Neural progenitor cell (in vitro differentiated cells): ENCODE measurements at regions not wholly inside any gene's neighbourhood (a gene's known extent, or its start where the extent isn't known, plus 50 kb on each side); places are given as distances from the start of the nearest gene placed in this dataset.
"Not testable (repeated sequence)": the region's sequence is repeated elsewhere in the genome, so short reads cannot be mapped to it uniquely, and the experiment has no call there.

Source experiments
- DNase-seq: peaks from one replicate; pipeline ENCODE4 v3.0.0-alpha.2; 2016; ENCODE audit warnings: low spot score
- H2AFZ ChIP-seq: fragments of 200-600 bp; sonication (generic); replicated peaks from 2 replicates; pipeline ENCODE4 v1.6.1; 2016; ENCODE audit warnings: antibody characterized with exemption
- H3F3A ChIP-seq: fragments of 200-600 bp; sonication (generic); 2 replicates; pipeline ENCODE4 v1.6.1; 2016; ENCODE audit warnings: antibody characterized with exemption, low read depth
- H3K27ac ChIP-seq: fragments of 200-600 bp; sonication (generic); 2 replicates; pipeline ENCODE4 v1.5.1; 2016; ENCODE audit warnings: mild to moderate bottlenecking
- H3K27me3 ChIP-seq: fragments of 200-600 bp; sonication (generic); 2 replicates; pipeline ENCODE4 v1.6.1; 2016; ENCODE audit warnings: mild to moderate bottlenecking, moderate library complexity
- H3K36me3 ChIP-seq: fragments of 200-600 bp; sonication (generic); 2 replicates; pipeline ENCODE4 v1.5.1; 2016
- H3K4me1 ChIP-seq: fragments of 200-600 bp; sonication (generic); 2 replicates; pipeline ENCODE4 v1.6.1; 2016; ENCODE audit warnings: mixed run types
- H3K4me2 ChIP-seq: fragments of 200-600 bp; sonication (generic); 2 replicates; pipeline ENCODE4 v1.6.1; 2016
- H3K4me3 ChIP-seq: fragments of 200-600 bp; sonication (generic); 2 replicates; pipeline ENCODE4 v1.5.1; 2016
- H3K79me2 ChIP-seq: fragments of 200-600 bp; sonication (generic); 2 replicates; pipeline ENCODE4 v1.6.1; 2016; ENCODE audit warnings: low read depth
- H3K9ac ChIP-seq: fragments of 200-600 bp; sonication (generic); 2 replicates; pipeline ENCODE4 v1.6.1; 2016
- H3K9me3 ChIP-seq: fragments of 200-600 bp; sonication (generic); 2 replicates; pipeline ENCODE4 v1.5.1; 2016; ENCODE audit warnings: low read depth
- H4K20me1 ChIP-seq: fragments of 200-600 bp; sonication (generic); 2 replicates; pipeline ENCODE4 v1.6.1; 2016; ENCODE audit warnings: low read depth
- H3K27ac Mint-ChIP-seq: 3 replicates; pipeline ENCODE4 v1.8.0; 2021; ENCODE audit warnings: mixed read lengths
- H3K27me3 Mint-ChIP-seq: 2 replicates; pipeline ENCODE4 v1.8.0; 2022; ENCODE audit warnings: low read depth, mild to moderate bottlenecking, inconsistent platforms, moderate library complexity, mixed read lengths; ENCODE audit not compliant: insufficient read depth
- H3K36me3 Mint-ChIP-seq: 3 replicates; pipeline ENCODE4 v1.8.0; 2021; ENCODE audit warnings: mixed read lengths
- H3K4me1 Mint-ChIP-seq: 3 replicates; pipeline ENCODE4 v1.8.0; 2021; ENCODE audit warnings: mixed read lengths
- H3K4me3 Mint-ChIP-seq: 3 replicates; pipeline ENCODE4 v1.8.0; 2021; ENCODE audit warnings: mild to moderate bottlenecking, moderate library complexity, mixed read lengths
- H3K9me3 Mint-ChIP-seq: 3 replicates; pipeline ENCODE4 v1.8.0; 2020; ENCODE audit warnings: mixed read lengths
- CTCF ChIP-seq: fragments of 200-600 bp; sonication (generic); IDR thresholded peaks from 2 replicates; pipeline ENCODE4 v1.5.1; 2017; ENCODE audit warnings: antibody characterized with exemption, mild to moderate bottlenecking
- EZH2 ChIP-seq: fragments of 200-600 bp; sonication (generic); IDR thresholded peaks from 2 replicates; pipeline ENCODE4 v1.6.1; 2017; ENCODE audit warnings: antibody characterized with exemption, mild to moderate bottlenecking, moderate library complexity
- EZH2phosphoT487 ChIP-seq: fragments of 200-600 bp; sonication (generic); IDR thresholded peaks from 2 replicates; pipeline ENCODE4 v1.6.1; 2017; ENCODE audit warnings: antibody characterized with exemption

- H3K4me3 Mint-ChIP-seq = no peak overlapping the region
- Histone ChIP-seq H3K4me2 (no peak overlapping the region), H3F3A (no peaks in the 10 kb centered on the region), H3K36me3 (no peaks in the 10 kb centered on the region), H3K27ac (no peak overlapping the region), H3K27me3 (no peaks in the 10 kb centered on the region), H4K20me1 (no peaks in the 10 kb centered on the region), H3K4me3 (no peak overlapping the region), H2AFZ (no peak overlapping the region), H3K9ac (no peak overlapping the region), H3K79me2 (no peaks in the 10 kb centered on the region), H3K4me1 (no peaks in the 10 kb centered on the region), H3K9me3 (peaks cover 3% of the 10 kb centered on the region)
- peaks cover 5% of the 10 kb centered on the region for H3K36me3 Mint-ChIP-seq
- TF ChIP-seq EZH2phosphoT487 = no peak
- H3K27me3 Mint-ChIP-seq = peaks cover 23% of the 10 kb centered on the region
- H3K4me1 Mint-ChIP-seq = no peaks in the 10 kb centered on the region
- DNase-seq = no peak
- no peak overlapping the region for H3K27ac Mint-ChIP-seq
- H3K9me3 Mint-ChIP-seq = peaks cover 84% of the 10 kb centered on the region
Observed at GRCh38 chr7:57220746-57221145, 88.5 kb upstream of the ZNF479 start.

DNA sequence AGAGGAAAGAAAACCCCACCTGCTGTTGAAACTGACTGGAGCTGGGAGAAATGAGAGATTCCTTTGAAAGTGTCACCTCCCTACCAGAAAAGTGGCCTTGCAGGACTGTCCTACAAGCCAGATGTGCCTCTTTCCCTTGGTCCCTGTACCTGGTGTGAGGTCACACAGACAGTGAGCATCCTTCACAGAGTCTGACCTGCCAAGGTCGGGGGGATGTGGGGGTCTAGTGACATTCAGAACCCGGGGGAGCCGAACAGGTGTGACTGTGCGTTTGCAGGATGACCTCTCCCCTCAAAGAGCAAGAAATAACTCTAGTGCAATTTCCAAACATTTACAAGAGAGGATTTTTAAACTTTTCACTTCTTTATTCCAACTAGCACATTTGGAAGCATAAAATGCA is 93.4 kb upstream of the ZNF479 start:
- peaks cover 6% of the 10 kb centered on the region for H3K27me3 Mint-ChIP-seq
- no peak overlapping the region for H3K4me3 Mint-ChIP-seq
- TF ChIP-seq CTCF (no peak), EZH2 (no peak), EZH2phosphoT487 (no peak)
- H3K27me3 ChIP-seq = no peaks in the 10 kb centered on the region
- no peaks in the 10 kb centered on the region for H3K4me1 ChIP-seq
- peaks cover 75% of the 10 kb centered on the region for H3K9me3 Mint-ChIP-seq
- H3F3A ChIP-seq = no peaks in the 10 kb centered on the region
- H2AFZ ChIP-seq = no peak overlapping the region
- no peaks in the 10 kb centered on the region for H4K20me1 ChIP-seq
- DNase-seq = no peak
- peaks cover 9% of the 10 kb centered on the region for H3K9me3 ChIP-seq
- no peak overlapping the region for H3K27ac ChIP-seq
- no peak overlapping the region for H3K9ac ChIP-seq
- H3K27ac Mint-ChIP-seq = no peak overlapping the region
- H3K36me3 ChIP-seq = no peaks in the 10 kb centered on the region
- no peak overlapping the region for H3K4me3 ChIP-seq
- H3K4me1 Mint-ChIP-seq = no peaks in the 10 kb centered on the region
- no peaks in the 10 kb centered on the region for H3K79me2 ChIP-seq
- H3K36me3 Mint-ChIP-seq = peaks cover 2% of the 10 kb centered on the region
- no peak overlapping the region for H3K4me2 ChIP-seq

GRCh38 chr7:57241236-57241635 is 109.0 kb upstream of the ZNF479 start:
- not testable (repeated sequence) for H3K27me3 ChIP-seq, H4K20me1 ChIP-seq, H3K4me1 ChIP-seq, H3K79me2 ChIP-seq, H3K4me2 ChIP-seq, H3K27me3 Mint-ChIP-seq, H3K36me3 Mint-ChIP-seq, DNase-seq, H3F3A ChIP-seq, H3K4me3 Mint-ChIP-seq, H3K4me3 ChIP-seq, H3K27ac Mint-ChIP-seq, H3K4me1 Mint-ChIP-seq, H2AFZ ChIP-seq, H3K36me3 ChIP-seq, H3K9ac ChIP-seq, H3K27ac ChIP-seq, H3K9me3 ChIP-seq
- peaks cover 59% of the 10 kb centered on the region for H3K9me3 Mint-ChIP-seq

- not testable (repeated sequence) for H3K4me3 Mint-ChIP-seq, H3K27me3 Mint-ChIP-seq, H3K36me3 Mint-ChIP-seq, H3K27me3 ChIP-seq, H3K9ac ChIP-seq, H3F3A ChIP-seq, H3K9me3 ChIP-seq, H3K27ac Mint-ChIP-seq, H3K79me2 ChIP-seq, H3K4me2 ChIP-seq, H3K4me1 Mint-ChIP-seq, H3K27ac ChIP-seq, H4K20me1 ChIP-seq, H2AFZ ChIP-seq, H3K4me3 ChIP-seq, H3K36me3 ChIP-seq, DNase-seq, H3K4me1 ChIP-seq
- peaks cover 73% of the 10 kb centered on the region for H3K9me3 Mint-ChIP-seq
Observed at GRCh38 chr7:57243551-57243950, 111.3 kb upstream of the ZNF479 start.

- H3K9me3 Mint-ChIP-seq = peaks cover 73% of the 10 kb centered on the region
- not testable (repeated sequence) for H3K27me3 ChIP-seq, H3K27ac ChIP-seq, H3K27ac Mint-ChIP-seq, H3K9ac ChIP-seq, H3K4me3 Mint-ChIP-seq, H4K20me1 ChIP-seq, H3K4me1 Mint-ChIP-seq, H3K4me2 ChIP-seq, H2AFZ ChIP-seq, H3K36me3 ChIP-seq, H3F3A ChIP-seq, DNase-seq, H3K4me1 ChIP-seq, H3K9me3 ChIP-seq, H3K36me3 Mint-ChIP-seq, H3K79me2 ChIP-seq, H3K27me3 Mint-ChIP-seq, H3K4me3 ChIP-seq
Observed at GRCh38 chr7:57244345-57244980, 112.2 kb upstream of the ZNF479 start.
